Fibroblast of peridontal ligament (primary cell): ENCODE measurements at regions not wholly inside any gene's neighbourhood (a gene's known extent, or its start where the extent isn't known, plus 50 kb on each side); places are given as distances from the start of the nearest gene placed in this dataset.
A peak's percentile ranks its signal among the peaks of the same experiment; 100 is the strongest.

Source experiments
- DNase-seq: peaks from one replicate; pipeline ENCODE4 v3.0.0-alpha.2; 2010; ENCODE audit errors: extremely low read depth

GRCh38 chr12:115507560-115507889, 770.0 kb downstream of the MED13L start:
- no peak for DNase-seq

- DNase-seq = no peak
Measured at GRCh38 chr12:115506822-115507559, 770.5 kb downstream of the MED13L start.

GRCh38 chr12:115504306-115505290, 772.9 kb downstream of the MED13L start:
- DNase-seq = no peak

- no peak for DNase-seq
Measured at GRCh38 chr12:115500872-115501271, 776.6 kb downstream of the MED13L start.

- DNase-seq = no peak
Measured at GRCh38 chr12:115495300-115495699, 782.2 kb downstream of the MED13L start.

- no peak for DNase-seq
Measured at GRCh38 chr12:115492553-115492952, 784.9 kb downstream of the MED13L start.

- DNase-seq = no peak
Measured at GRCh38 chr12:115491511-115492250, 785.8 kb downstream of the MED13L start.

- no peak for DNase-seq
Measured at GRCh38 chr12:115489253-115489652, 788.2 kb downstream of the MED13L start.

GRCh38 chr12:115485967-115486366, 791.5 kb downstream of the MED13L start:
- no peak for DNase-seq

- DNase-seq = no peak
Measured at GRCh38 chr12:115485503-115485902, 792.0 kb downstream of the MED13L start.

GRCh38 chr12:115482943-115483342, 794.5 kb downstream of the MED13L start:
- no peak for DNase-seq

- DNase-seq = no peak
Measured at GRCh38 chr12:115481141-115481540, 796.4 kb downstream of the MED13L start.

- no peak for DNase-seq
Measured at GRCh38 chr12:115478505-115478904, 794.5 kb upstream of the TBX3 start.

- no peak for DNase-seq
Measured at GRCh38 chr12:115474539-115475353, 790.8 kb upstream of the TBX3 start.

GRCh38 chr12:115473257-115473956, 789.4 kb upstream of the TBX3 start:
- DNase-seq = no peak

GRCh38 chr12:115472852-115473251, 788.9 kb upstream of the TBX3 start:
- DNase-seq = no peak

- DNase-seq = no peak
Measured at GRCh38 chr12:115470977-115471376, 787.0 kb upstream of the TBX3 start.

- no peak for DNase-seq
Measured at GRCh38 chr12:115470526-115470925, 786.6 kb upstream of the TBX3 start.

GRCh38 chr12:115468087-115468510, 784.1 kb upstream of the TBX3 start:
- DNase-seq = no peak

GRCh38 chr12:115467531-115467930, 783.6 kb upstream of the TBX3 start:
- DNase-seq = no peak

- DNase-seq = peak; percentile 9
Measured at GRCh38 chr12:115466076-115466475, 782.1 kb upstream of the TBX3 start.
